Coronary artery (tissue), 2 donors: ENCODE measurements at regions not wholly inside any gene's neighbourhood (a gene's known extent, or its start where the extent isn't known, plus 50 kb on each side); places are given as distances from the start of the nearest gene placed in this dataset.

Source experiments
- DNase-seq: peaks from one replicate; pipeline ENCODE4 v3.0.0-alpha.2; 2017; ENCODE audit warnings: low spot score
- H3K27ac ChIP-seq, 2 donors: fragments of 200-600 bp; sonication (generic); one replicate each; pipeline ENCODE4 v1.5.1; 2016 to 2019
- H3K4me3 ChIP-seq: fragments of 200-600 bp; sonication (generic); 2 replicates; pipeline ENCODE4 v1.5.1; 2016; ENCODE audit warnings: mild to moderate bottlenecking, moderate library complexity
- TF ChIP-seq, protein P1 (sequence below): fragments of 200-600 bp; sonication (generic); IDR thresholded peaks from one replicate; pipeline ENCODE4 v1.5.1; 2019; ENCODE audit warnings: antibody characterized with exemption

DNA sequence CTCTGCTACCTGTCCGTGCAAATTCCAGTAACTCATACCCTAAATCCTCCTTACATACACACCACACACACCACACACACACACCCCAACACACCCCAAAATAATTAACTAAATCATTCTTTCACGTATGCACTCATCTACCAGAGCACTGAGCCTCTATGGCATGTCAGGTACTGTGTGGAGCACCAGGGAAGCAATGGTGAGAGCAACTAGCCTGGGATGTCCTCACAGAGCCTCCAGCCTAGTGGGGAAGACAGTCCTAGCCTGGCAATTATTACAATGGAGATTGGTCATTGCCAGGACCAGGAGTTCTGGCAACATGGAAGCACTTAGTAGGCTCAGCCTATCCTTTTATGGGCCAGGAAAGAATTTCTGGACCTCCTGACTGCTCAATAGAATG lies 72.7 kb upstream of the LCLAT1 start:
- DNase-seq: no peak

DNA sequence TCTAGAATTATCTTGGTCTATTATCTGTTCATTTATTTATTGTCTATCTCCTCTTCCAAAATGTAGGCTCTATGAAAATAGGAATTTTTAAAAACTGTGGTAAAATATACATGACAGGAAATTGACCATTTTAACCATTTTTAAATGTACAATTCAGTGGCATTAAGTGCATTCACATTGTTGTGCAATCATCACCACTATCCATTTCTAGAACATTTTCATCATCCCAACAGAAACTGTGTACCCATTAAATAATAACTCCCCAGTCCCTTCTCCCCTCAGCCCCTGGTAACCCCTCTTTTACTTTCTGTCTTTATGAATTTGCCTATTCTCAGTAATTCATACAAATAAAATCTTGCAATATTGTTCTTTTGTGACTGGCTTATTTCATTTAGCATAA lies 71.1 kb upstream of the LCLAT1 start:
- no peak overlapping the region for H3K27ac ChIP-seq
- H3K4me3 ChIP-seq: no peak overlapping the region
- TF ChIP-seq, protein P1, sequence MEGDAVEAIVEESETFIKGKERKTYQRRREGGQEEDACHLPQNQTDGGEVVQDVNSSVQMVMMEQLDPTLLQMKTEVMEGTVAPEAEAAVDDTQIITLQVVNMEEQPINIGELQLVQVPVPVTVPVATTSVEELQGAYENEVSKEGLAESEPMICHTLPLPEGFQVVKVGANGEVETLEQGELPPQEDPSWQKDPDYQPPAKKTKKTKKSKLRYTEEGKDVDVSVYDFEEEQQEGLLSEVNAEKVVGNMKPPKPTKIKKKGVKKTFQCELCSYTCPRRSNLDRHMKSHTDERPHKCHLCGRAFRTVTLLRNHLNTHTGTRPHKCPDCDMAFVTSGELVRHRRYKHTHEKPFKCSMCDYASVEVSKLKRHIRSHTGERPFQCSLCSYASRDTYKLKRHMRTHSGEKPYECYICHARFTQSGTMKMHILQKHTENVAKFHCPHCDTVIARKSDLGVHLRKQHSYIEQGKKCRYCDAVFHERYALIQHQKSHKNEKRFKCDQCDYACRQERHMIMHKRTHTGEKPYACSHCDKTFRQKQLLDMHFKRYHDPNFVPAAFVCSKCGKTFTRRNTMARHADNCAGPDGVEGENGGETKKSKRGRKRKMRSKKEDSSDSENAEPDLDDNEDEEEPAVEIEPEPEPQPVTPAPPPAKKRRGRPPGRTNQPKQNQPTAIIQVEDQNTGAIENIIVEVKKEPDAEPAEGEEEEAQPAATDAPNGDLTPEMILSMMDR: no peak
- DNase-seq: no peak

More for the DNA sequence above, 72.7 kb upstream of the LCLAT1 start:
- H3K4me3 ChIP-seq: no peak overlapping the region
- peak overlapping the region in 1 of 2 donors; percentile 73 for H3K27ac ChIP-seq
- TF ChIP-seq, protein P1: no peak

DNA sequence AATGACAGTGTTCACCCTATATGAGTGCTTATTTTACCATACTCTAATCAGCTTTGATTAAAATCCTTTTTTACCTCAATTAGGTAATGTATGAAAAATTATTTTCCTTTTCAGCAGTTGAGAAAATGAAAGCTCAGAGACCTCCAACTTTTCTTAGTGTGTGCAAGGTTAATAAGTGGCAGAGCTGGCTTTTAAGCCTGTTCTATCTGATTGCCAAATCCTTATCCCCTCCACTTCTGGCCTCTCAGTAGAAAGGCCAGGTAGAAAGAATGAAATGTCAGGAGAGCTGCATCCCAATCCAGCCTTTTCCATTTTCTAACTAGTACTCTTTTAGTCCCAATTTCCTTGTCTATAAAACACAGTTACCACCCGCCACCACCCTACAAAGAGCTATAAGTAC lies 67.6 kb upstream of the LCLAT1 start:
- H3K4me3 ChIP-seq: no peak overlapping the region
- no peak overlapping the region for H3K27ac ChIP-seq
- TF ChIP-seq, protein P1: no peak
- no peak for DNase-seq

DNA sequence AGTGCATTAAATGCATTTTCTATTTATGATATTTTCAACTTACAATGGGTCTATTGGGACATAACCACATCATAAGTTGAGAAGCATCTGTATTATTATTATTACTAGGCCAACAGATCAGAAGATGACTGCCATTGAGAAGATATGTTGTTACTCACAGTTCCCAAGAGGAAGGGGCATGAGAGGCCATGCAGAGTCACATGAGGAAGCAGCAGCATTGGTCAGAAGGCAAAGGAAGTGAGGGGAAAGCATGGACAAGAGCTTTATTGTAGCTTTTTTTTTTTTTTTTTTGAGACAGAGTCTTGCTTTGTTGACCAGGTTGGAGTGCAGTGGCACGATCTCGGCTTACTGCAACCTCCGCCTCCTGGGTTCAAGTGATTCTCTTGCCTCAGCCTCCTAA lies 66.2 kb upstream of the LCLAT1 start:
- DNase-seq: no peak
- Histone ChIP-seq H3K4me3 (no peak overlapping the region), H3K27ac (no peak overlapping the region)
- TF ChIP-seq, protein P1: no peak

DNA sequence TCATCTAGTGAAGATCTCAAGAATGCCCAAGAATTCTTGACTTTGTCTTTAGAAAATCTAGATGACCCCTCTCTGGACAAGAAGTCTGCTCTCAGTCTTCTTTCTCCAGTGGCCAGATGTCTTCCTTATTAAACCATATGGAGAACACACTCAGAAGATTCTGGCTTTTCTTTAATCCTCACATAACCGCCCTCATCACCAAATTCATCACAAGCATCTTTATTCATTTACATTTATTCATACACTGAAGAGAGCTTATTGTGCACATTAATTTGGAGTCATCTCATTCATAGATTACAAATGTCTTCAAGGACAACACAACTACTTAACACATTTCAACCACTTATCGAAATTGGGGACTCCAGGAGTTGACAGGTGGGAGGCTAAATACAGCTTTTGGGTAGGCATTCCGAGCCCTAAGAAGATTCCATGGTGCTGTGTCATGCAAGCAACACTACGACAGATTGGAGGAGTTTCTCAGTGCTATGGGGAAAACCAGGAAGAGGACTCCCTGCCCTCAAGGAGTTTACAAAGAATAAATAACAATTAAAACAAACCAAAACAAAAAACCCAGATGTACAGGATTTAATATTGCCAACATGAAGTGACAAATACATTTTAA lies 64.8 kb upstream of the LCLAT1 start:
- Histone ChIP-seq H3K4me3 (no peak overlapping the region), H3K27ac (no peak overlapping the region)
- no peak for DNase-seq
- TF ChIP-seq, protein P1: no peak

DNA sequence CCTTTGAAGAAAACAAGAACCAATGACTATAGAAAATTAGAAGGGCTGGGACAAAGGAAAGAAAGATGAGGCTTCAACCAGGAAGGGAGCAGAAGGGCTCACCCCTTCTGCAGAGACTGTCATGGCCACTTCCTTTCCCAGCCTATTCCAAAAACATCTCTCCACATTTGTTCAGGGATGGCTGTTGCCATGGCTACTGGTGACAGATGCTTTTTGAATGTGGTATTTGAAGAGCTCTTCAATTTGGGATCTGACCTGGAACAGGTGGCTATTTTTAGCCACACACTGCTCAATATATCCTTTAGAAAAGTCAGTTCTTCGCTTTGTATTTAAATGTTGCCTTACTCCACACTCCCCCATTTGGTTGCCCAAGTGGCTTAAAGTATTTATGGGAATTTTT lies 64.1 kb upstream of the LCLAT1 start:
- H3K27ac ChIP-seq: no peak overlapping the region
- DNase-seq: no peak

DNA sequence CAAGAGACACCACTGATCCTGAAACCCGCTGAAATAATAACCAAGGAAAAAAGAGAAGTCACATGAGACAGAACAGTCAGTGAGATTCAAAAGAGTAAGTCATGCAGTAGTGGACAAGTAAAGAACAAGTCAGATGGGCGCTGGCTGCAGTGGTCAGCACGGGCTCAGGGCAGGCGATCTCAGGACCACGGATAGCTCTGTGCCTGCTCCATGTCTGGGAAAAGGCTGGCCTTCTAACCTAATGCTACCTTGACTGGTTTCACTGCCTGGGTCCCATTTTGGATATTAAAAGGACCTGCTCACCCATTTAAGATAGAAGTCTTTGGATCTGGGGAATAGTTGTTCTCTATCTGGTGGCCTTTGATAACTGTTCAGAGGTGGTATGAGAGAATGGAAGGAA lies 61.7 kb upstream of the LCLAT1 start:
- Histone ChIP-seq H3K27ac (no peak overlapping the region), H3K4me3 (no peak overlapping the region)
- TF ChIP-seq, protein P1: no peak
- DNase-seq: no peak

More for the DNA sequence above, 64.1 kb upstream of the LCLAT1 start:
- TF ChIP-seq, protein P1: no peak
- no peak overlapping the region for H3K4me3 ChIP-seq
